Loucy (cell line): ENCODE measurements at regions not wholly inside any gene's neighbourhood (a gene's known extent, or its start where the extent isn't known, plus 50 kb on each side); places are given as distances from the start of the nearest gene placed in this dataset.

ENCODE experiments used
- H2AFZ ChIP-seq: fragments of 200-600 bp; sonication (generic); 2 replicates; pipeline ENCODE4 v1.6.0; 2016; ENCODE audit warnings: antibody characterized with exemption, mild to moderate bottlenecking, low read length, moderate library complexity
- H3F3A ChIP-seq: fragments of 200-600 bp; 2 replicates; pipeline ENCODE4 v1.6.0; 2016; ENCODE audit warnings: antibody characterized with exemption, low read depth, mild to moderate bottlenecking
- H3K27me3 ChIP-seq: fragments of 200-600 bp; sonication (generic); 2 replicates; pipeline ENCODE4 v1.6.1; 2014; ENCODE audit warnings: low read length, mild to moderate bottlenecking; ENCODE audit not compliant: insufficient read depth, poor library complexity, severe bottlenecking
- H3K36me3 ChIP-seq: fragments of 200-600 bp; sonication (generic); 2 replicates; pipeline ENCODE4 v1.6.1; 2016; ENCODE audit warnings: low read length; ENCODE audit not compliant: insufficient read depth
- H3K4me1 ChIP-seq: fragments of 200-600 bp; sonication (generic); 2 replicates; pipeline ENCODE4 v1.5.1; 2014; ENCODE audit warnings: low read length, mild to moderate bottlenecking; ENCODE audit not compliant: insufficient read depth, poor library complexity, severe bottlenecking
- H3K4me2 ChIP-seq: fragments of 200-600 bp; sonication (generic); 2 replicates; pipeline ENCODE4 v1.6.0; 2014; ENCODE audit warnings: antibody characterized with exemption, low read length, low read depth, mild to moderate bottlenecking; ENCODE audit not compliant: poor library complexity, severe bottlenecking
- H3K4me3 ChIP-seq: fragments of 200-600 bp; sonication (generic); 2 replicates; pipeline ENCODE4 v1.5.1; 2014; ENCODE audit warnings: low read length, mild to moderate bottlenecking, mixed read lengths; ENCODE audit not compliant: poor library complexity, severe bottlenecking
- H3K79me2 ChIP-seq: fragments of 200-600 bp; sonication (generic); 2 replicates; pipeline ENCODE4 v1.6.1; 2014; ENCODE audit warnings: low read length; ENCODE audit not compliant: insufficient read depth
- H3K9ac ChIP-seq: fragments of 200-600 bp; sonication (generic); 2 replicates; pipeline ENCODE4 v1.6.0; 2014; ENCODE audit warnings: mild to moderate bottlenecking, low read depth, low read length, moderate library complexity; ENCODE audit not compliant: poor library complexity, severe bottlenecking
- H3K9me2 ChIP-seq: fragments of 200-600 bp; sonication (generic); replicated peaks from 2 replicates; pipeline ENCODE4 v1.6.1; 2016; ENCODE audit warnings: low read depth, low read length, mixed read lengths
- H3K9me3 ChIP-seq: fragments of 200-600 bp; sonication (generic); 2 replicates; pipeline ENCODE4 v1.6.1; 2014; ENCODE audit warnings: mild to moderate bottlenecking, antibody characterized with exemption, low read length, low read depth; ENCODE audit not compliant: insufficient read depth
- H4K20me1 ChIP-seq: fragments of 200-600 bp; sonication (generic); 2 replicates; pipeline ENCODE4 v1.6.0; 2014; ENCODE audit warnings: antibody characterized with exemption, low read length, mild to moderate bottlenecking; ENCODE audit not compliant: insufficient read depth, poor library complexity, severe bottlenecking
- EZH2phosphoT487 ChIP-seq: fragments of 200-600 bp; IDR thresholded peaks from 2 replicates; pipeline ENCODE4 v1.6.1; 2018; ENCODE audit warnings: antibody characterized with exemption, mild to moderate bottlenecking, moderate library complexity, borderline replicate concordance
- TF ChIP-seq, protein P1 (sequence below): fragments of 200-600 bp; sonication (generic); conservative IDR thresholded peaks from 2 replicates; pipeline ENCODE4 v1.5.1; 2014; ENCODE audit warnings: mild to moderate bottlenecking, antibody characterized with exemption, low read length

DNA sequence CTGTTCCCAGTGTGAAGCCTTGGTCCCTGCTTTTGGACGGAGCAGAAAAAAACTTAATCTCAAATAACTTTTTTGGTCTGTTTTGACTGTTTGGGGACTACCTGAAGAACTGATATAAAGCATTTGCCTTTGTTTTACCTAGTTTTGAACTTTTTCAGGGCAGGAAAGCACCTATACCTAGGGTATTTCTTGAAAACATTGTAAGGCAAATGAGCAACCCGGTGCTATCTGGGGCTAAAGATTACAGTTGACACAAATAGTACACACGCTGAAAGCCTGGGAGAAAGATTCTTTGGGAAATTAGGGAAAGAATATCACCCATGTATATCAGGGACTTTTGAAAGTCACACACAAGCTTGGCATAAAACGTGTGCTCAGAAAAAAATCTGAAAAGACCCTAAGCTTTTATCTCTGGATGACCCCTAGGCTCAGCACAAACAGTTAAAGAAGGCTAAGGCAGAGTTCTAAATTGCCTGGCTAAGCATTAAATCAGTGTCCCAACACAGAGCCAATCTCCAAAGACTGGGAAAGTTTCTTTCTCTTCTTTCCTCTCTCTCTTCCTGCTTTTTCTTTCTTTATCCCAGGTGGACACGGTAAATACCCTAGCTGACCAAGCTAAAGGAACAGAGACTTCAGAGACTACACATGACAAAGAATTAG is 389.8 kb downstream of the SH2D4B start:
- Histone ChIP-seq H3K9ac (no peak overlapping the region), H3F3A (no peaks in the 10 kb centered on the region), H4K20me1 (no peaks in the 10 kb centered on the region), H3K9me2 (no peaks in the 10 kb centered on the region), H3K4me1 (peaks cover 13% of the 10 kb centered on the region), H3K4me2 (no peak overlapping the region), H2AFZ (no peak overlapping the region), H3K36me3 (no peaks in the 10 kb centered on the region), H3K4me3 (no peak overlapping the region), H3K27me3 (no peaks in the 10 kb centered on the region), H3K9me3 (no peaks in the 10 kb centered on the region), H3K79me2 (no peaks in the 10 kb centered on the region)
- TF ChIP-seq, protein P1, sequence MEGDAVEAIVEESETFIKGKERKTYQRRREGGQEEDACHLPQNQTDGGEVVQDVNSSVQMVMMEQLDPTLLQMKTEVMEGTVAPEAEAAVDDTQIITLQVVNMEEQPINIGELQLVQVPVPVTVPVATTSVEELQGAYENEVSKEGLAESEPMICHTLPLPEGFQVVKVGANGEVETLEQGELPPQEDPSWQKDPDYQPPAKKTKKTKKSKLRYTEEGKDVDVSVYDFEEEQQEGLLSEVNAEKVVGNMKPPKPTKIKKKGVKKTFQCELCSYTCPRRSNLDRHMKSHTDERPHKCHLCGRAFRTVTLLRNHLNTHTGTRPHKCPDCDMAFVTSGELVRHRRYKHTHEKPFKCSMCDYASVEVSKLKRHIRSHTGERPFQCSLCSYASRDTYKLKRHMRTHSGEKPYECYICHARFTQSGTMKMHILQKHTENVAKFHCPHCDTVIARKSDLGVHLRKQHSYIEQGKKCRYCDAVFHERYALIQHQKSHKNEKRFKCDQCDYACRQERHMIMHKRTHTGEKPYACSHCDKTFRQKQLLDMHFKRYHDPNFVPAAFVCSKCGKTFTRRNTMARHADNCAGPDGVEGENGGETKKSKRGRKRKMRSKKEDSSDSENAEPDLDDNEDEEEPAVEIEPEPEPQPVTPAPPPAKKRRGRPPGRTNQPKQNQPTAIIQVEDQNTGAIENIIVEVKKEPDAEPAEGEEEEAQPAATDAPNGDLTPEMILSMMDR, result no peak
- no peak for TF ChIP-seq EZH2phosphoT487

- Histone ChIP-seq H4K20me1 (no peaks in the 10 kb centered on the region), H2AFZ (peak overlapping the region; percentile 59), H3K36me3 (no peaks in the 10 kb centered on the region), H3K4me3 (no peak overlapping the region), H3K9ac (no peak overlapping the region), H3K79me2 (no peaks in the 10 kb centered on the region), H3F3A (no peaks in the 10 kb centered on the region), H3K27me3 (no peaks in the 10 kb centered on the region), H3K4me2 (peak overlapping the region; percentile 9), H3K4me1 (peaks cover 69% of the 10 kb centered on the region), H3K9me2 (no peaks in the 10 kb centered on the region), H3K9me3 (no peaks in the 10 kb centered on the region)
- TF ChIP-seq, protein P1, result no peak
- no peak for TF ChIP-seq EZH2phosphoT487
Measured at GRCh38 chr10:80938903-80939302, 401.2 kb downstream of the SH2D4B start.

DNA sequence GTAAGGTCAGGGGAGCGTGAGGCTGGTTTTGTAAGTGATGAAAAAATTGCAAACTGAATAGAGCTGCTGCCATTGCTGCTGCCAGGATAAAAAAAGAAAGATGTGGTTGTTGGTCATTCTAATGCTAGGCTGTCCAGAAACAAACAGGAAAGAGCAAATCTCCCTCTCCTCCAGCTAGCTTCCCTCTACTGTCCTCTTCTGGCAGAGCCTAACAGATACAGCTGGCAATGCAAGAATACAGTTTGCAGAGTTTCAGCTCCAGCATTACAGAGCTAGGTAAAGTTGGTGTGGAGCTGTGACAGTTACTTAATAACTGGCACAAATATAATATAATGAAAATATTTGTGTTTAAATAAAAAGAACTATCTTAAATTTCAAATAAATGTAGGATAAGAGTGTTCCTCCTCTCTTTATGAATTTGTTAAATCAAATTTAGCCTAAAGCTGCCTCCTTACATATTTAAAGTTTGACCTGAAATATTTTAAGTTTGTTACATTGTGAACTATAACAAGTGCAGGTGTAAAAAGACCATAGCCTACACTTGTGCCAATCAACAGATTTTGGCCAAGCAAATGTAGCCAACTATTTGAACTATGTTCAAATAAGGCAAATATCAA is 407.7 kb downstream of the SH2D4B start:
- H3F3A ChIP-seq, result peaks cover 5% of the 10 kb centered on the region; the same call in 1 of the 2 replicates
- H4K20me1 ChIP-seq, result no peaks in the 10 kb centered on the region
- no peak overlapping the region for H3K4me3 ChIP-seq
- H3K36me3 ChIP-seq, result no peaks in the 10 kb centered on the region
- TF ChIP-seq, protein P1, result peak; percentile 93
- no peak for TF ChIP-seq EZH2phosphoT487
- H3K79me2 ChIP-seq, result no peaks in the 10 kb centered on the region
- H3K4me2 ChIP-seq, result peak overlapping the region; percentile 34
- no peaks in the 10 kb centered on the region for H3K9me2 ChIP-seq
- peaks cover 89% of the 10 kb centered on the region for H3K4me1 ChIP-seq
- H3K9ac ChIP-seq, result peak overlapping the region; percentile 57
- H3K27me3 ChIP-seq, result no peaks in the 10 kb centered on the region
- H3K9me3 ChIP-seq, result no peaks in the 10 kb centered on the region
- peak overlapping the region; percentile 44 for H2AFZ ChIP-seq
